Retinal pigment epithelial cell (primary cell): ENCODE measurements at regions not wholly inside any gene's neighbourhood (a gene's known extent, or its start where the extent isn't known, plus 50 kb on each side); places are given as distances from the start of the nearest gene placed in this dataset.
"Not testable (repeated sequence)": the region's sequence is repeated elsewhere in the genome, so short reads cannot be mapped to it uniquely, and the experiment has no call there.

Experiments
- DNase-seq: peaks from one replicate; pipeline ENCODE4 v3.0.0-alpha.2; 2010; ENCODE audit warnings: low read depth
- H3K4me3 ChIP-seq: 2 replicates; pipeline ENCODE4 v1.5.1; 2011; ENCODE audit warnings: mild to moderate bottlenecking, low read length, control low read depth, moderate library complexity
- TF ChIP-seq, protein P1 (sequence below): conservative IDR thresholded peaks from 2 replicates; pipeline ENCODE4 v1.5.1; 2011; ENCODE audit warnings: low read depth, low read length, control low read depth, inconsistent platforms

- DNase-seq: no peak
These were observed 504.5 kb downstream of the IRS1 start for GRCh38 chr2:226295123-226295522.

GRCh38 chr2:226291281-226291680, 508.3 kb downstream of the IRS1 start:
- not testable (repeated sequence) for DNase-seq, H3K4me3 ChIP-seq

More at GRCh38 chr2:226295123-226295522, 504.5 kb downstream of the IRS1 start:
- TF ChIP-seq, protein P1, sequence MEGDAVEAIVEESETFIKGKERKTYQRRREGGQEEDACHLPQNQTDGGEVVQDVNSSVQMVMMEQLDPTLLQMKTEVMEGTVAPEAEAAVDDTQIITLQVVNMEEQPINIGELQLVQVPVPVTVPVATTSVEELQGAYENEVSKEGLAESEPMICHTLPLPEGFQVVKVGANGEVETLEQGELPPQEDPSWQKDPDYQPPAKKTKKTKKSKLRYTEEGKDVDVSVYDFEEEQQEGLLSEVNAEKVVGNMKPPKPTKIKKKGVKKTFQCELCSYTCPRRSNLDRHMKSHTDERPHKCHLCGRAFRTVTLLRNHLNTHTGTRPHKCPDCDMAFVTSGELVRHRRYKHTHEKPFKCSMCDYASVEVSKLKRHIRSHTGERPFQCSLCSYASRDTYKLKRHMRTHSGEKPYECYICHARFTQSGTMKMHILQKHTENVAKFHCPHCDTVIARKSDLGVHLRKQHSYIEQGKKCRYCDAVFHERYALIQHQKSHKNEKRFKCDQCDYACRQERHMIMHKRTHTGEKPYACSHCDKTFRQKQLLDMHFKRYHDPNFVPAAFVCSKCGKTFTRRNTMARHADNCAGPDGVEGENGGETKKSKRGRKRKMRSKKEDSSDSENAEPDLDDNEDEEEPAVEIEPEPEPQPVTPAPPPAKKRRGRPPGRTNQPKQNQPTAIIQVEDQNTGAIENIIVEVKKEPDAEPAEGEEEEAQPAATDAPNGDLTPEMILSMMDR: no peak
- no peak overlapping the region for H3K4me3 ChIP-seq

GRCh38 chr2:226286916-226287315, 512.7 kb downstream of the IRS1 start:
- no peak for DNase-seq
- H3K4me3 ChIP-seq: no peak overlapping the region
- TF ChIP-seq, protein P1: no peak

GRCh38 chr2:226283796-226284195, 515.8 kb downstream of the IRS1 start:
- no peak overlapping the region for H3K4me3 ChIP-seq
- TF ChIP-seq, protein P1: no peak
- peak; percentile 71 for DNase-seq

- H3K4me3 ChIP-seq: no peak overlapping the region
- no peak for DNase-seq
- TF ChIP-seq, protein P1: no peak
These were observed 517.5 kb downstream of the IRS1 start for GRCh38 chr2:226282151-226282550.

DNA sequence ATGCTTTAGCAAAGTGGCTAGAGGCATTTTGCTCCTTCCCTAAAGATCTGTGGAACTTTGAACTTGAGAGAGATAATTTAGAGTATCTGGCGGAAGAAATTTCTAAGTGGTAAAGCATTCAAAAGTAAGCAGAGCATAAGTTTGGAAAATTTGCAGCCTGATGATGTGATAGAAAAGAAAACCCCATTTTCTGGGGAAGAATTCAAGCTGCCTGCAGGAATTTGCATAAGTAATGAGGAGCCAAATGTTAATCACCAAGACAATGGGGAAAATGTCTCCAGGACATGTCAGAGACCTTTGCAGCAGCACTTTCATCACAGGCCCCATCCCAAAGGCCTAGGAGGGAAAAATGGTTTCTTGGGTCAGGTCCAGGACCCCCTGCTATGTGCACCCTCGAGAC, 519.5 kb downstream of the IRS1 start:
- not testable (repeated sequence) for DNase-seq, H3K4me3 ChIP-seq

DNA sequence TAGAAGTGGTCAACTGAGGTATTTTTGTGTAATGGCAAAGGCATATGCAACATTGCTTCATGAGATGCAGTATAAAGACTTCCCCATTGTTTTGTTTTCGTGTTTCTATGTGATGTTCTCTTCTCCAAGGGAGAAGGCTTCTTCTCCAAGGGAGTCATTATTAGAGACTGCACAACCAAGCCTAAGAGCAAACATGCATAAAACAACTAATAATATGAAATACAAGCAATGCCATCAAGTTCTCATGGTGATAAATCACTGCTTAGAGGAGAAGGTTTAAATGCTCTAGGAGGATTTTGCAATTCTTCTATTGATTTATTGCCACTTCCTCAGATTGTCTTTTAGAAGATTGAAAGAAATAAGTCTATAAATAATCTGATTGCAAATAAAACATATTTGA, 524.4 kb downstream of the IRS1 start:
- DNase-seq: no peak
- no peak overlapping the region for H3K4me3 ChIP-seq
- TF ChIP-seq, protein P1: no peak

GRCh38 chr2:226274143-226274542, 525.5 kb downstream of the IRS1 start:
- no peak for DNase-seq
- no peak overlapping the region for H3K4me3 ChIP-seq
- TF ChIP-seq, protein P1: no peak
